Endothelial cell (in vitro differentiated cells): ENCODE measurements at regions not wholly inside any gene's neighbourhood (a gene's known extent, or its start where the extent isn't known, plus 50 kb on each side); places are given as distances from the start of the nearest gene placed in this dataset.

Experiments
- DNase-seq: peaks from one replicate; pipeline ENCODE4 v3.0.0; 2021; ENCODE audit warnings: low spot score
- H3K27ac Mint-ChIP-seq: one replicate; pipeline ENCODE4 v1.8.0; 2021; ENCODE audit warnings: mixed read lengths, inconsistent platforms; ENCODE audit not compliant: unreplicated experiment
- H3K27me3 Mint-ChIP-seq: one replicate; pipeline ENCODE4 v1.8.0; 2021; ENCODE audit warnings: mild to moderate bottlenecking, moderate library complexity, mixed read lengths, inconsistent platforms; ENCODE audit not compliant: unreplicated experiment
- H3K36me3 Mint-ChIP-seq: one replicate; pipeline ENCODE4 v1.8.0; 2021; ENCODE audit warnings: mild to moderate bottlenecking, low read depth, mixed read lengths, inconsistent platforms; ENCODE audit not compliant: unreplicated experiment
- H3K4me1 Mint-ChIP-seq: one replicate; pipeline ENCODE4 v1.8.0; 2021; ENCODE audit warnings: mild to moderate bottlenecking, mixed read lengths, inconsistent platforms; ENCODE audit not compliant: unreplicated experiment
- H3K4me3 Mint-ChIP-seq: one replicate; pipeline ENCODE4 v1.8.0; 2021; ENCODE audit warnings: mild to moderate bottlenecking, mixed read lengths, inconsistent platforms; ENCODE audit not compliant: unreplicated experiment
- H3K9me3 Mint-ChIP-seq: one replicate; pipeline ENCODE4 v1.8.0; 2021; ENCODE audit warnings: mixed read lengths, inconsistent platforms; ENCODE audit not compliant: unreplicated experiment
- TF ChIP-seq, protein P1 (sequence below): fragments of 200-600 bp; sonication (generic); IDR thresholded peaks from one replicate; pipeline ENCODE4 v1.5.0; 2021; ENCODE audit warnings: antibody characterized with exemption; ENCODE audit not compliant: unreplicated experiment

GRCh38 chr16:20136446-20136968, 62.8 kb upstream of the GPR139 start:
- H3K36me3 Mint-ChIP-seq, result no peaks in the 10 kb centered on the region
- no peak overlapping the region for H3K4me3 Mint-ChIP-seq
- no peaks in the 10 kb centered on the region for H3K27me3 Mint-ChIP-seq
- no peaks in the 10 kb centered on the region for H3K4me1 Mint-ChIP-seq
- H3K9me3 Mint-ChIP-seq, result no peaks in the 10 kb centered on the region
- DNase-seq, result no peak
- TF ChIP-seq, protein P1, sequence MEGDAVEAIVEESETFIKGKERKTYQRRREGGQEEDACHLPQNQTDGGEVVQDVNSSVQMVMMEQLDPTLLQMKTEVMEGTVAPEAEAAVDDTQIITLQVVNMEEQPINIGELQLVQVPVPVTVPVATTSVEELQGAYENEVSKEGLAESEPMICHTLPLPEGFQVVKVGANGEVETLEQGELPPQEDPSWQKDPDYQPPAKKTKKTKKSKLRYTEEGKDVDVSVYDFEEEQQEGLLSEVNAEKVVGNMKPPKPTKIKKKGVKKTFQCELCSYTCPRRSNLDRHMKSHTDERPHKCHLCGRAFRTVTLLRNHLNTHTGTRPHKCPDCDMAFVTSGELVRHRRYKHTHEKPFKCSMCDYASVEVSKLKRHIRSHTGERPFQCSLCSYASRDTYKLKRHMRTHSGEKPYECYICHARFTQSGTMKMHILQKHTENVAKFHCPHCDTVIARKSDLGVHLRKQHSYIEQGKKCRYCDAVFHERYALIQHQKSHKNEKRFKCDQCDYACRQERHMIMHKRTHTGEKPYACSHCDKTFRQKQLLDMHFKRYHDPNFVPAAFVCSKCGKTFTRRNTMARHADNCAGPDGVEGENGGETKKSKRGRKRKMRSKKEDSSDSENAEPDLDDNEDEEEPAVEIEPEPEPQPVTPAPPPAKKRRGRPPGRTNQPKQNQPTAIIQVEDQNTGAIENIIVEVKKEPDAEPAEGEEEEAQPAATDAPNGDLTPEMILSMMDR, result no peak
- H3K27ac Mint-ChIP-seq, result no peak overlapping the region

- Mint-ChIP-seq H3K27me3 (peaks cover 4% of the 10 kb centered on the region), H3K36me3 (no peaks in the 10 kb centered on the region), H3K9me3 (peaks cover 8% of the 10 kb centered on the region), H3K4me1 (peaks cover 4% of the 10 kb centered on the region), H3K27ac (no peak overlapping the region), H3K4me3 (no peak overlapping the region)
- DNase-seq, result no peak
- TF ChIP-seq, protein P1, result no peak
These were observed 55.7 kb upstream of the GPR139 start for GRCh38 chr16:20129375-20129774.
